Astrocyte (in vitro differentiated cells and primary cell): ENCODE measurements at regions not wholly inside any gene's neighbourhood (a gene's known extent, or its start where the extent isn't known, plus 50 kb on each side); places are given as distances from the start of the nearest gene placed in this dataset.

Source experiments
- DNase-seq: peaks from one replicate; pipeline ENCODE4 v3.0.0-alpha.2; 2010; ENCODE audit warnings: low read depth
- FAIRE-seq: peaks from 2 replicates; lab custom pipeline; 2011; peaks lifted over from hg19 to GRCh38; lab: Jason Lieb, UNC
- H2AFZ ChIP-seq: 2 replicates; pipeline ENCODE4 v1.6.0; 2012; ENCODE audit warnings: low read depth, low read length, inconsistent platforms
- H3K27ac ChIP-seq: 2 replicates; pipeline ENCODE4 v1.5.1; 2011; ENCODE audit warnings: low read depth, low read length, inconsistent platforms
- H3K27me3 ChIP-seq: 2 replicates; pipeline ENCODE4 v1.6.0; 2011; ENCODE audit warnings: low read length, inconsistent platforms; ENCODE audit not compliant: insufficient read depth
- H3K36me3 ChIP-seq: 2 replicates; pipeline ENCODE4 v1.5.1; 2011; ENCODE audit warnings: low read length, inconsistent platforms; ENCODE audit not compliant: insufficient read depth
- H3K4me1 ChIP-seq: 2 replicates; pipeline ENCODE4 v1.5.1; 2011; ENCODE audit warnings: low read length, inconsistent platforms; ENCODE audit not compliant: insufficient read depth
- H3K4me2 ChIP-seq: 2 replicates; pipeline ENCODE4 v1.6.0; 2012; ENCODE audit warnings: low read length, inconsistent platforms
- H3K4me3 ChIP-seq: 2 replicates; pipeline ENCODE4 v1.5.1; 2011; ENCODE audit warnings: low read depth, mild to moderate bottlenecking, low read length, inconsistent platforms; ENCODE audit not compliant: insufficient read depth
- H3K79me2 ChIP-seq: 2 replicates; pipeline ENCODE4 v1.6.0; 2012; ENCODE audit warnings: mild to moderate bottlenecking, low read length, inconsistent platforms; ENCODE audit not compliant: insufficient read depth
- H3K9ac ChIP-seq: 2 replicates; pipeline ENCODE4 v1.6.0; 2012; ENCODE audit warnings: mild to moderate bottlenecking, low read length, inconsistent platforms
- H3K9me3 ChIP-seq: 2 replicates; pipeline ENCODE4 v1.5.1; 2012; ENCODE audit warnings: low read depth, mild to moderate bottlenecking, low read length, inconsistent platforms; ENCODE audit not compliant: insufficient read depth
- H4K20me1 ChIP-seq: 2 replicates; pipeline ENCODE4 v1.6.0; 2012; ENCODE audit warnings: low read length, inconsistent platforms; ENCODE audit not compliant: insufficient read depth
- H3K27ac Mint-ChIP-seq: one replicate; pipeline ENCODE4 v1.8.0; 2021; ENCODE audit warnings: mild to moderate bottlenecking, mixed read lengths; ENCODE audit not compliant: unreplicated experiment
- H3K27me3 Mint-ChIP-seq: one replicate; pipeline ENCODE4 v1.8.0; 2021; ENCODE audit warnings: low read depth, mixed read lengths; ENCODE audit not compliant: unreplicated experiment
- H3K36me3 Mint-ChIP-seq: one replicate; pipeline ENCODE4 v1.8.0; 2021; ENCODE audit warnings: low read depth, mixed read lengths; ENCODE audit not compliant: unreplicated experiment
- H3K4me1 Mint-ChIP-seq: one replicate; pipeline ENCODE4 v1.8.0; 2021; ENCODE audit warnings: low read depth, mixed read lengths; ENCODE audit not compliant: unreplicated experiment
- H3K4me3 Mint-ChIP-seq: one replicate; pipeline ENCODE4 v1.8.0; 2021; ENCODE audit warnings: mild to moderate bottlenecking, moderate library complexity, mixed read lengths; ENCODE audit not compliant: unreplicated experiment
- H3K9me3 Mint-ChIP-seq: one replicate; pipeline ENCODE4 v1.8.0; 2021; ENCODE audit warnings: mild to moderate bottlenecking, mixed read lengths; ENCODE audit not compliant: unreplicated experiment
- CTCF ChIP-seq: IDR thresholded peaks from 2 replicates; pipeline ENCODE4 v1.5.1; 2011; ENCODE audit warnings: low read depth, mild to moderate bottlenecking, inconsistent platforms, low read length, moderate library complexity; ENCODE audit not compliant: insufficient read depth
- EZH2 ChIP-seq: IDR thresholded peaks from 2 replicates; pipeline ENCODE4 v1.6.1; 2012; ENCODE audit warnings: mild to moderate bottlenecking, low read length, inconsistent platforms; ENCODE audit not compliant: insufficient read depth

GRCh38 chr1:14061722-14062121 is 361.7 kb downstream of the PRDM2 start:
- no peaks in the 10 kb centered on the region for H3K79me2 ChIP-seq
- no peak overlapping the region for H3K4me3 Mint-ChIP-seq

GRCh38 chr1:14062669-14063068 is 362.7 kb downstream of the PRDM2 start:
- H3K79me2 ChIP-seq, result no peaks in the 10 kb centered on the region
- Mint-ChIP-seq H3K27ac (no peak overlapping the region), H3K36me3 (no peaks in the 10 kb centered on the region), H3K4me3 (no peak overlapping the region), H3K4me1 (no peaks in the 10 kb centered on the region), H3K27me3 (peaks cover 45% of the 10 kb centered on the region), H3K9me3 (peaks cover 4% of the 10 kb centered on the region)
- H3K4me1 ChIP-seq, result no peaks in the 10 kb centered on the region
- no peaks in the 10 kb centered on the region for H3K9me3 ChIP-seq
- H3K27me3 ChIP-seq, result no peaks in the 10 kb centered on the region
- no peak overlapping the region for H3K27ac ChIP-seq
- H3K9ac ChIP-seq, result no peak overlapping the region
- H4K20me1 ChIP-seq, result no peaks in the 10 kb centered on the region
- no peak for TF ChIP-seq EZH2
- TF ChIP-seq CTCF, result no peak
- H3K36me3 ChIP-seq, result no peaks in the 10 kb centered on the region
- DNase-seq, result no peak
- no peak overlapping the region for H2AFZ ChIP-seq
- no peak overlapping the region for H3K4me3 ChIP-seq
- FAIRE-seq, result no peak
- no peak overlapping the region for H3K4me2 ChIP-seq

More at GRCh38 chr1:14061722-14062121, 361.7 kb downstream of the PRDM2 start:
- Histone ChIP-seq H3K9ac (no peak overlapping the region), H3K27me3 (no peaks in the 10 kb centered on the region), H3K9me3 (no peaks in the 10 kb centered on the region), H2AFZ (no peak overlapping the region), H4K20me1 (no peaks in the 10 kb centered on the region), H3K4me1 (no peaks in the 10 kb centered on the region), H3K4me3 (no peak overlapping the region), H3K27ac (no peak overlapping the region), H3K4me2 (no peak overlapping the region), H3K36me3 (no peaks in the 10 kb centered on the region)
- DNase-seq, result no peak
- TF ChIP-seq CTCF, result no peak
- no peak for TF ChIP-seq EZH2
- no peak for FAIRE-seq
- Mint-ChIP-seq H3K4me1 (no peaks in the 10 kb centered on the region), H3K27ac (no peak overlapping the region), H3K27me3 (peaks cover 38% of the 10 kb centered on the region), H3K9me3 (peaks cover 4% of the 10 kb centered on the region), H3K36me3 (no peaks in the 10 kb centered on the region)

- no peaks in the 10 kb centered on the region for H4K20me1 ChIP-seq
- Mint-ChIP-seq H3K4me3 (no peak overlapping the region), H3K4me1 (no peaks in the 10 kb centered on the region), H3K9me3 (peaks cover 4% of the 10 kb centered on the region), H3K27me3 (peaks cover 38% of the 10 kb centered on the region), H3K27ac (no peak overlapping the region), H3K36me3 (no peaks in the 10 kb centered on the region)
- no peak overlapping the region for H2AFZ ChIP-seq
- DNase-seq (no peak), FAIRE-seq (no peak)
- no peak overlapping the region for H3K9ac ChIP-seq
- H3K27me3 ChIP-seq, result no peaks in the 10 kb centered on the region
- no peaks in the 10 kb centered on the region for H3K4me1 ChIP-seq
- H3K9me3 ChIP-seq, result no peaks in the 10 kb centered on the region
- no peak overlapping the region for H3K4me2 ChIP-seq
- no peak for TF ChIP-seq EZH2
- no peak for TF ChIP-seq CTCF
- no peaks in the 10 kb centered on the region for H3K36me3 ChIP-seq
- H3K4me3 ChIP-seq, result no peak overlapping the region
- no peak overlapping the region for H3K27ac ChIP-seq
- no peaks in the 10 kb centered on the region for H3K79me2 ChIP-seq
These were observed 364.9 kb downstream of the PRDM2 start for GRCh38 chr1:14064649-14065442.
